Neural progenitor cell (in vitro differentiated cells): ENCODE measurements at regions not wholly inside any gene's neighbourhood (a gene's known extent, or its start where the extent isn't known, plus 50 kb on each side); places are given as distances from the start of the nearest gene placed in this dataset.

Source experiments
- DNase-seq: peaks from one replicate; pipeline ENCODE4 v3.0.0-alpha.2; 2016; ENCODE audit warnings: low spot score
- H2AFZ ChIP-seq: fragments of 200-600 bp; sonication (generic); replicated peaks from 2 replicates; pipeline ENCODE4 v1.6.1; 2016; ENCODE audit warnings: antibody characterized with exemption
- H3F3A ChIP-seq: fragments of 200-600 bp; sonication (generic); 2 replicates; pipeline ENCODE4 v1.6.1; 2016; ENCODE audit warnings: antibody characterized with exemption, low read depth
- H3K27ac ChIP-seq: fragments of 200-600 bp; sonication (generic); 2 replicates; pipeline ENCODE4 v1.5.1; 2016; ENCODE audit warnings: mild to moderate bottlenecking
- H3K27me3 ChIP-seq: fragments of 200-600 bp; sonication (generic); 2 replicates; pipeline ENCODE4 v1.6.1; 2016; ENCODE audit warnings: mild to moderate bottlenecking, moderate library complexity
- H3K36me3 ChIP-seq: fragments of 200-600 bp; sonication (generic); 2 replicates; pipeline ENCODE4 v1.5.1; 2016
- H3K4me1 ChIP-seq: fragments of 200-600 bp; sonication (generic); 2 replicates; pipeline ENCODE4 v1.6.1; 2016; ENCODE audit warnings: mixed run types
- H3K4me2 ChIP-seq: fragments of 200-600 bp; sonication (generic); 2 replicates; pipeline ENCODE4 v1.6.1; 2016
- H3K4me3 ChIP-seq: fragments of 200-600 bp; sonication (generic); 2 replicates; pipeline ENCODE4 v1.5.1; 2016
- H3K79me2 ChIP-seq: fragments of 200-600 bp; sonication (generic); 2 replicates; pipeline ENCODE4 v1.6.1; 2016; ENCODE audit warnings: low read depth
- H3K9ac ChIP-seq: fragments of 200-600 bp; sonication (generic); 2 replicates; pipeline ENCODE4 v1.6.1; 2016
- H3K9me3 ChIP-seq: fragments of 200-600 bp; sonication (generic); 2 replicates; pipeline ENCODE4 v1.5.1; 2016; ENCODE audit warnings: low read depth
- H4K20me1 ChIP-seq: fragments of 200-600 bp; sonication (generic); 2 replicates; pipeline ENCODE4 v1.6.1; 2016; ENCODE audit warnings: low read depth
- H3K27ac Mint-ChIP-seq: 3 replicates; pipeline ENCODE4 v1.8.0; 2021; ENCODE audit warnings: mixed read lengths
- H3K27me3 Mint-ChIP-seq: 2 replicates; pipeline ENCODE4 v1.8.0; 2022; ENCODE audit warnings: low read depth, mild to moderate bottlenecking, inconsistent platforms, moderate library complexity, mixed read lengths; ENCODE audit not compliant: insufficient read depth
- H3K36me3 Mint-ChIP-seq: 3 replicates; pipeline ENCODE4 v1.8.0; 2021; ENCODE audit warnings: mixed read lengths
- H3K4me1 Mint-ChIP-seq: 3 replicates; pipeline ENCODE4 v1.8.0; 2021; ENCODE audit warnings: mixed read lengths
- H3K4me3 Mint-ChIP-seq: 3 replicates; pipeline ENCODE4 v1.8.0; 2021; ENCODE audit warnings: mild to moderate bottlenecking, moderate library complexity, mixed read lengths
- H3K9me3 Mint-ChIP-seq: 3 replicates; pipeline ENCODE4 v1.8.0; 2020; ENCODE audit warnings: mixed read lengths
- CTCF ChIP-seq: fragments of 200-600 bp; sonication (generic); IDR thresholded peaks from 2 replicates; pipeline ENCODE4 v1.5.1; 2017; ENCODE audit warnings: antibody characterized with exemption, mild to moderate bottlenecking
- EZH2 ChIP-seq: fragments of 200-600 bp; sonication (generic); IDR thresholded peaks from 2 replicates; pipeline ENCODE4 v1.6.1; 2017; ENCODE audit warnings: antibody characterized with exemption, mild to moderate bottlenecking, moderate library complexity
- EZH2phosphoT487 ChIP-seq: fragments of 200-600 bp; sonication (generic); IDR thresholded peaks from 2 replicates; pipeline ENCODE4 v1.6.1; 2017; ENCODE audit warnings: antibody characterized with exemption

DNA sequence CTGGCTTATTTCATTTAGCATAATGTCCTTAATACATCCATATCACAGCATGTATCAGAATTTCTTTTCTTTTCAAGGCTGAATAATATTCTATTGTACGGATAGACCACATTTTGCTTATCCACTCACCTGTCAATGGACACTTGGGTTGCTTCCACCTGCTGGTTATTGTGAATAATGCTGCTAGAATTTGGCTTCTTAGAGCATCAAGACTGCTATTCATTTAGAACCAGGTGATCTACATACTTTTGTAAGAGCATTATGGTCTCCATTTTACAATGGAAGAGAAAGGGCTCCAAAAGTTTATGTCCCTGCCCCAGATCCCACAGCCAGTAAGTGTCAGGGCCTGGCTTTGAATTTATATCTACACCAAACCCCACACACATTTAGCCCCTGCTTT is 100.7 kb upstream of the CD82 start:
- Histone ChIP-seq H3K9me3 (no peaks in the 10 kb centered on the region), H3K79me2 (no peaks in the 10 kb centered on the region), H4K20me1 (no peaks in the 10 kb centered on the region), H3K27me3 (no peaks in the 10 kb centered on the region), H3K9ac (no peak overlapping the region), H3K36me3 (no peaks in the 10 kb centered on the region), H3F3A (no peaks in the 10 kb centered on the region), H2AFZ (no peak overlapping the region), H3K4me3 (no peak overlapping the region), H3K4me1 (peaks cover 14% of the 10 kb centered on the region), H3K4me2 (no peak overlapping the region), H3K27ac (no peak overlapping the region)
- H3K27ac Mint-ChIP-seq, result no peak overlapping the region
- peaks cover 11% of the 10 kb centered on the region for H3K4me1 Mint-ChIP-seq
- peaks cover 25% of the 10 kb centered on the region for H3K9me3 Mint-ChIP-seq
- H3K36me3 Mint-ChIP-seq, result peaks cover 2% of the 10 kb centered on the region
- no peak for TF ChIP-seq EZH2phosphoT487
- TF ChIP-seq CTCF, result peak; percentile 24
- peaks cover 6% of the 10 kb centered on the region for H3K27me3 Mint-ChIP-seq
- no peak for DNase-seq
- H3K4me3 Mint-ChIP-seq, result no peak overlapping the region

DNA sequence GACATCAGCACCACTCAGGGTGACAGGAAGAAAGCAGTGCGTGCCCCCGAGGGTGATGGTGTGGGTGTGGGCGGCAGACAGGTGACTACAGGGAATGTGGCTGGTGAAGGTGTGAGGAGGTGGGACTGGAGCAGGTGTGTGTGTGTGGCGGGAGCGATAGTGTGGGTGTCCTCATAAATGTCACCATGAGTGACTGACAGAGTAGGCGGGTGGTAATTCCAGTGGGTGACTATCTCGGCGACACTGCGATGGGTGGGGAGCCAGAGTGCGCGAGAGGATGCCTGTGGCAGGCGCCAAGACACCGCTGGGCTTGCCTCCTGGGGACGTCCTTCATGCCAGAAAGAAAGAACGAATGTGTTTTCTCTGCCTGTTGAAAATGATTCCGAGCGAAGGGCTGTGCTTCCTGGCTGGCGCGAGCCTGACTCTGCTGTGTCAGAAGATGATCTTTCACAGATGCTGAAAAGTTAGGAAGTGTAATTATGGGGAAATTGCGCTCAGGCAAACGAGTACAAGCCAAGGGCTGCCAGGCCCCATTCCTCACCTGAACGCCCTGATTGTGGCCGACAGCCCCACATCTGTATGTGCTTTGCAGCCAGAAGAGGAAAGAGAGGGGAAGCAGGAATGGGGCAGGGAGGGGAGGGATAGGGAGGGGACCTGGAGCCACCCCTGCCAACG is 98.8 kb upstream of the CD82 start:
- no peaks in the 10 kb centered on the region for H3K79me2 ChIP-seq
- H3K9me3 Mint-ChIP-seq, result peaks cover 21% of the 10 kb centered on the region
- H3K27me3 ChIP-seq, result no peaks in the 10 kb centered on the region
- TF ChIP-seq CTCF (no peak), EZH2 (no peak), EZH2phosphoT487 (no peak)
- H3K9me3 ChIP-seq, result no peaks in the 10 kb centered on the region
- no peak overlapping the region for H3K9ac ChIP-seq
- no peak overlapping the region for H2AFZ ChIP-seq
- no peak overlapping the region for H3K4me3 Mint-ChIP-seq
- no peaks in the 10 kb centered on the region for H4K20me1 ChIP-seq
- H3K36me3 ChIP-seq, result no peaks in the 10 kb centered on the region
- peaks cover 14% of the 10 kb centered on the region for H3K4me1 ChIP-seq
- H3K4me2 ChIP-seq, result no peak overlapping the region
- H3F3A ChIP-seq, result no peaks in the 10 kb centered on the region
- peaks cover 11% of the 10 kb centered on the region for H3K4me1 Mint-ChIP-seq
- peaks cover 2% of the 10 kb centered on the region for H3K27me3 Mint-ChIP-seq
- no peak overlapping the region for H3K27ac ChIP-seq
- no peak for DNase-seq
- peaks cover 2% of the 10 kb centered on the region for H3K36me3 Mint-ChIP-seq
- no peak overlapping the region for H3K27ac Mint-ChIP-seq
- H3K4me3 ChIP-seq, result no peak overlapping the region

GRCh38 chr11:44467413-44467812 is 98.0 kb upstream of the CD82 start:
- Histone ChIP-seq H3K27ac (no peak overlapping the region), H3F3A (no peaks in the 10 kb centered on the region), H3K4me1 (peaks cover 14% of the 10 kb centered on the region), H4K20me1 (no peaks in the 10 kb centered on the region), H3K4me3 (no peak overlapping the region), H3K36me3 (no peaks in the 10 kb centered on the region), H3K9ac (no peak overlapping the region), H3K79me2 (no peaks in the 10 kb centered on the region), H2AFZ (peak overlapping the region; percentile 87), H3K9me3 (no peaks in the 10 kb centered on the region), H3K27me3 (no peaks in the 10 kb centered on the region), H3K4me2 (peak overlapping the region; percentile 33)
- Mint-ChIP-seq H3K27me3 (peaks cover 2% of the 10 kb centered on the region), H3K36me3 (peaks cover 2% of the 10 kb centered on the region), H3K27ac (no peak overlapping the region), H3K4me1 (peaks cover 11% of the 10 kb centered on the region), H3K9me3 (peaks cover 21% of the 10 kb centered on the region), H3K4me3 (no peak overlapping the region)
- no peak for TF ChIP-seq EZH2phosphoT487
- no peak for TF ChIP-seq EZH2
- TF ChIP-seq CTCF, result no peak
- peak; percentile 59 for DNase-seq
